ENCODE measurements at regions not wholly inside any gene's neighbourhood (a gene's known extent, or its start where the extent isn't known, plus 50 kb on each side); places are given as distances from the start of the nearest gene placed in this dataset.

DNA sequence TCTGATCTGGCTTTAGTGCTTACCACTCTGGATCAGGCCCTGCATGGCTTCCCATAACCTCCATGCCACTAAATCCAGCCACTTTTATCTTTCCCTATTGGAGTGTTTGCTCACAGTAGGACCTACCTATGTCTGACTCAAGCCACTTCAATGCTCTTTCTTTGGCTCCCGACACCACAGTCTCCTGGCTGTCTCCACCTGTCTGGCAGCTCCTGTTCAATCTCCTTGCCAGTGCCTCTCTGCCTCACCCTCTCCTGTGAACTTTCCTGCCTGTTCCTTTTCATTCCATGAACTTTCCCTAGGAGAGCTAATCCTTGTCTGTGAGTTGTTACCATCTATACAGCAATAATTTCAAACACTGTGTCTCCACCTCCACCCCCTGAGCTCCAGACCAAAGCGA lies 82.6 kb upstream of the UCN3 start:
- H3F3A ChIP-seq (replicated peaks; ENCODE audit: low read depth): no peaks in the 10 kb centered on the region
- no peak overlapping the region for H3K27ac ChIP-seq (ENCODE audit: low read depth)
- Mint-ChIP-seq H3K4me1 (peaks cover 23% of the 10 kb centered on the region; the same call in 2 of the 3 replicates), H3K4me3 (no peak overlapping the region), H3K9me3 (no peaks in the 10 kb centered on the region), H3K36me3 (ENCODE audit: low read depth) (no peaks in the 10 kb centered on the region), H3K27ac (no peak overlapping the region), H3K27me3 (ENCODE audit: insufficient read depth, low read depth, poor library complexity) (peaks cover 3% of the 10 kb centered on the region)
- no peaks in the 10 kb centered on the region for H3K36me3 ChIP-seq (ENCODE audit: insufficient read depth)
- no peaks in the 10 kb centered on the region for H3K79me2 ChIP-seq (replicated peaks; ENCODE audit: insufficient read depth)
- H4K20me1 ChIP-seq (replicated peaks; ENCODE audit: insufficient read depth): no peaks in the 10 kb centered on the region
- no peak for TF ChIP-seq ZNF331 (CRISPR knock-in tag; IDR thresholded peaks at IDR 0.05; ENCODE audit: low read depth)
- TF ChIP-seq, protein P1, sequence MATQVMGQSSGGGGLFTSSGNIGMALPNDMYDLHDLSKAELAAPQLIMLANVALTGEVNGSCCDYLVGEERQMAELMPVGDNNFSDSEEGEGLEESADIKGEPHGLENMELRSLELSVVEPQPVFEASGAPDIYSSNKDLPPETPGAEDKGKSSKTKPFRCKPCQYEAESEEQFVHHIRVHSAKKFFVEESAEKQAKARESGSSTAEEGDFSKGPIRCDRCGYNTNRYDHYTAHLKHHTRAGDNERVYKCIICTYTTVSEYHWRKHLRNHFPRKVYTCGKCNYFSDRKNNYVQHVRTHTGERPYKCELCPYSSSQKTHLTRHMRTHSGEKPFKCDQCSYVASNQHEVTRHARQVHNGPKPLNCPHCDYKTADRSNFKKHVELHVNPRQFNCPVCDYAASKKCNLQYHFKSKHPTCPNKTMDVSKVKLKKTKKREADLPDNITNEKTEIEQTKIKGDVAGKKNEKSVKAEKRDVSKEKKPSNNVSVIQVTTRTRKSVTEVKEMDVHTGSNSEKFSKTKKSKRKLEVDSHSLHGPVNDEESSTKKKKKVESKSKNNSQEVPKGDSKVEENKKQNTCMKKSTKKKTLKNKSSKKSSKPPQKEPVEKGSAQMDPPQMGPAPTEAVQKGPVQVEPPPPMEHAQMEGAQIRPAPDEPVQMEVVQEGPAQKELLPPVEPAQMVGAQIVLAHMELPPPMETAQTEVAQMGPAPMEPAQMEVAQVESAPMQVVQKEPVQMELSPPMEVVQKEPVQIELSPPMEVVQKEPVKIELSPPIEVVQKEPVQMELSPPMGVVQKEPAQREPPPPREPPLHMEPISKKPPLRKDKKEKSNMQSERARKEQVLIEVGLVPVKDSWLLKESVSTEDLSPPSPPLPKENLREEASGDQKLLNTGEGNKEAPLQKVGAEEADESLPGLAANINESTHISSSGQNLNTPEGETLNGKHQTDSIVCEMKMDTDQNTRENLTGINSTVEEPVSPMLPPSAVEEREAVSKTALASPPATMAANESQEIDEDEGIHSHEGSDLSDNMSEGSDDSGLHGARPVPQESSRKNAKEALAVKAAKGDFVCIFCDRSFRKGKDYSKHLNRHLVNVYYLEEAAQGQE (IDR thresholded peaks at IDR 0.05; ENCODE audit: unreplicated experiment): no peak
- no peak for TF ChIP-seq NANOG (IDR thresholded peaks at IDR 0.05; ENCODE audit: borderline replicate concordance)
- no peak for TF ChIP-seq ZNF114 (CRISPR knock-in tag; IDR thresholded peaks at IDR 0.05)
- TF ChIP-seq EZH2 (IDR thresholded peaks at IDR 0.05; ENCODE audit: low read depth, unreplicated experiment): no peak
- no peak for TF ChIP-seq STAT1 (IDR thresholded peaks at IDR 0.05; ENCODE audit: unreplicated experiment)
- no peak for TF ChIP-seq ZNF462 (CRISPR knock-in tag; IDR thresholded peaks at IDR 0.05)
- no peak for TF ChIP-seq JUNB (IDR thresholded peaks at IDR 0.05; ENCODE audit: unreplicated experiment)
- TF ChIP-seq CREB1 (CRISPR knock-in tag; IDR thresholded peaks at IDR 0.05; ENCODE audit: low read depth): no peak
- TF ChIP-seq, protein P2, sequence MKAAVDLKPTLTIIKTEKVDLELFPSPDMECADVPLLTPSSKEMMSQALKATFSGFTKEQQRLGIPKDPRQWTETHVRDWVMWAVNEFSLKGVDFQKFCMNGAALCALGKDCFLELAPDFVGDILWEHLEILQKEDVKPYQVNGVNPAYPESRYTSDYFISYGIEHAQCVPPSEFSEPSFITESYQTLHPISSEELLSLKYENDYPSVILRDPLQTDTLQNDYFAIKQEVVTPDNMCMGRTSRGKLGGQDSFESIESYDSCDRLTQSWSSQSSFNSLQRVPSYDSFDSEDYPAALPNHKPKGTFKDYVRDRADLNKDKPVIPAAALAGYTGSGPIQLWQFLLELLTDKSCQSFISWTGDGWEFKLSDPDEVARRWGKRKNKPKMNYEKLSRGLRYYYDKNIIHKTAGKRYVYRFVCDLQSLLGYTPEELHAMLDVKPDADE (IDR thresholded peaks at IDR 0.05): no peak
- TF ChIP-seq CTCF (conservative IDR thresholded peaks at IDR 0.05; ENCODE audit: low read depth in 2 of 2): no peak
- TF ChIP-seq EZH2phosphoT487 (IDR thresholded peaks at IDR 0.05; ENCODE audit: unreplicated experiment): no peak
- no peak for TF ChIP-seq POLR2AphosphoS5 (IDR thresholded peaks at IDR 0.05; ENCODE audit: low read depth)
- no peak overlapping the region for H3K4me2 ChIP-seq
- no peak for ATAC-seq
- H3K27me3 ChIP-seq (ENCODE audit: insufficient read depth): no peaks in the 10 kb centered on the region
- peaks cover 10% of the 10 kb centered on the region for H3K4me1 ChIP-seq (ENCODE audit: insufficient read depth)
- H2AFZ ChIP-seq: peak overlapping the region; percentile 73
- H3K4me3 ChIP-seq: no peak overlapping the region
- no peak for DNase-seq (ENCODE audit: low spot score)
- H3K9me2 ChIP-seq (ENCODE audit: insufficient read depth): no peaks in the 10 kb centered on the region
